T-cell (primary cell): ENCODE measurements at regions not wholly inside any gene's neighbourhood (a gene's known extent, or its start where the extent isn't known, plus 50 kb on each side); places are given as distances from the start of the nearest gene placed in this dataset.

Source experiments
- ATAC-seq, 4 experiments: fragments of 200-7000 bp in 3 of 4; fragments of 150-1000 bp in 1 of 4; cut with Tn5 transposase; replicated peaks in 1 of 4; 1 replicate in 3 of 4; 2 replicates in 1 of 4; pipeline ENCODE4 v1.10.0; 2021; ENCODE audit warnings: moderate library complexity in 3 of 4, mild to moderate bottlenecking in 2 of 4, moderate number of reproducible peaks in 1 of 4
- CTCF ChIA-PET, 2 donors: fragments of 300-600 bp; sonication (Branson Sonifier 250); formaldehyde crosslinking; loops; one replicate each; lab custom pipeline; 2022; ENCODE audit warnings: antibody characterized with exemption in 2 of 2; lab: Charles Lee
- POLR2A ChIA-PET, 2 donors: fragments of 300-600 bp; sonication (Branson Sonifier 250); formaldehyde crosslinking; loops; one replicate each; lab custom pipeline; 2022; ENCODE audit warnings: antibody characterized with exemption in 2 of 2; lab: Charles Lee
- DNase-seq, 35 experiments: peaks; one replicate each; pipeline versions ENCODE4 v3.0.0 to v3.0.0-alpha.2; 2013 to 2023
- H3K27ac ChIP-seq: one replicate; pipeline ENCODE4 v1.5.1; 2013; ENCODE audit warnings: low read length
- H3K27me3 ChIP-seq, 2 experiments: replicated peaks in 1 of 2; 1 replicate in 1 of 2; 2 replicates in 1 of 2; pipeline versions ENCODE4 v1.6.1 to v1.7.0; 2013; ENCODE audit warnings: low read length in 1 of 2, mixed read lengths in 1 of 2; ENCODE audit not compliant: control insufficient read depth in 2 of 2, insufficient read depth in 2 of 2; ENCODE audit errors: extremely low read depth in 1 of 2
- H3K36me3 ChIP-seq, 2 donors: 1 replicate in 1 of 2; 2 replicates in 1 of 2; pipeline versions ENCODE4 v1.6.1 to v1.7.0; 2013; ENCODE audit warnings: low read length in 1 of 2; ENCODE audit not compliant: control insufficient read depth in 2 of 2, insufficient read depth in 1 of 2; ENCODE audit errors: extremely low read depth in 1 of 2
- H3K4me1 ChIP-seq, 2 experiments: 1 replicate in 1 of 2; 2 replicates in 1 of 2; pipeline versions ENCODE4 v1.6.1 to v1.7.0; 2013; ENCODE audit warnings: low read length in 2 of 2, mixed read lengths in 1 of 2; ENCODE audit not compliant: insufficient read depth in 2 of 2, control insufficient read depth in 1 of 2; ENCODE audit errors: extremely low read depth in 1 of 2
- H3K4me3 ChIP-seq, 2 donors: 1 replicate in 1 of 2; 2 replicates in 1 of 2; pipeline versions ENCODE4 v1.5.1 to v1.7.0; 2013; ENCODE audit warnings: mild to moderate bottlenecking in 2 of 2, low read length in 1 of 2, moderate library complexity in 1 of 2; ENCODE audit not compliant: control insufficient read depth in 1 of 2; ENCODE audit errors: extremely low read depth in 1 of 2
- H3K9me3 ChIP-seq: 2 replicates; pipeline ENCODE4 v1.7.0; 2013
- H3K27ac Mint-ChIP-seq, 2 donors: one replicate each; pipeline ENCODE4 v1.8.0; 2020 to 2021; ENCODE audit warnings: mild to moderate bottlenecking in 2 of 2, mixed read lengths in 2 of 2
- H3K27me3 Mint-ChIP-seq, 2 donors: one replicate each; pipeline ENCODE4 v1.8.0; 2021 to 2022; ENCODE audit warnings: mixed read lengths in 2 of 2
- H3K36me3 Mint-ChIP-seq: one replicate; pipeline ENCODE4 v1.8.0; 2021; ENCODE audit warnings: mixed read lengths
- H3K4me1 Mint-ChIP-seq, 3 donors: one replicate each; pipeline ENCODE4 v1.8.0; 2020 to 2022; ENCODE audit warnings: mixed read lengths in 3 of 3, mild to moderate bottlenecking in 1 of 3
- H3K4me3 Mint-ChIP-seq, 3 donors: one replicate each; pipeline ENCODE4 v1.8.0; 2020 to 2022; ENCODE audit warnings: mild to moderate bottlenecking in 3 of 3, mixed read lengths in 3 of 3, moderate library complexity in 3 of 3
- H3K9me3 Mint-ChIP-seq, 3 donors: one replicate each; pipeline ENCODE4 v1.8.0; 2020 to 2022; ENCODE audit warnings: mixed read lengths in 3 of 3
- WGBS: methylation state at CpG from one replicate; pipeline ENCODE4 v1.1.5; 2013; ENCODE audit warnings: missing lambda C conversion rate; ENCODE audit not compliant: insufficient coverage; 5-methylcytosine and 5-hydroxymethylcytosine counted together

DNA sequence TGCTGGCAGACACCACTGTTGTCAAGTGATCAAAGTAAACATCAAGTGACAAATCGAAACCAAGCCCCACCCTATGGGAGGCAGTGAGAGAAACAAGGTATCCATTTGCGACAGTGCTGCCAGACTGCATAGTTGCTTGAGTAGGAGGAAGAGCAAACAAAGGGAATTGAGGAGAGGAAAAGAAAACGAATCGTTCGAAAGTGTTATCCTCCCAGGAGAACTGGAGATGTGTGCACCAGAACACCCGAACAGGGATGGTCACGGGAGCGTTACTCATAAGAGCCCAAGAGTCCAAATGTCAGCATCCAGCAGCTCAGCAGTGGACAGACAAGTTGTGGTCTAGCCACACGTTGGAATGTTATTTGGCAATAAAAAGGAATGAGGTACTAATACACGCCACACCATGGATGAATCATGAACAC, 58.4 kb upstream of the NUP50 start:
- ChIA-PET CTCF (no interaction called here), POLR2A (no interaction called here)
- Mint-ChIP-seq H3K9me3 (no peaks in the 10 kb centered on the region), H3K27me3 (peaks cover 9 to 24% of the 10 kb centered on the region in 2 donors), H3K4me1 (no peaks in the 10 kb centered on the region), H3K4me3 (no peak overlapping the region), H3K36me3 (no peaks in the 10 kb centered on the region), H3K27ac (no peak overlapping the region)
- Histone ChIP-seq H3K4me3 (no peak overlapping the region), H3K36me3 (no peaks in the 10 kb centered on the region), H3K4me1 (peaks cover 0 to 4% of the 10 kb centered on the region in 2 experiments), H3K9me3 (no peaks in the 10 kb centered on the region), H3K27me3 (peaks cover 0 to 34% of the 10 kb centered on the region in 2 experiments), H3K27ac (no peak overlapping the region)
- DNase-seq (no peak), ATAC-seq (no peak)
- WGBS: 67% methylated on average over 4 of the region's 10 CpGs

GRCh38 chr22:45107671-45108070, 56.1 kb upstream of the NUP50 start:
- POLR2A ChIA-PET: no interaction called here
- Mint-ChIP-seq H3K9me3 (peaks cover 0 to 3% (median 0%) of the 10 kb centered on the region in 3 donors), H3K4me1 (no peaks in the 10 kb centered on the region), H3K36me3 (no peaks in the 10 kb centered on the region), H3K27me3 (peaks cover 8 to 13% of the 10 kb centered on the region in 2 donors), H3K4me3 (no peak overlapping the region), H3K27ac (no peak overlapping the region)
- peaks cover 0 to 28% of the 10 kb centered on the region in 2 experiments for H3K27me3 ChIP-seq
- DNase-seq (no peak), ATAC-seq (no peak)
- WGBS: 74% methylated on average over 3 of the region's 6 CpGs
- no peak overlapping the region for H3K4me3 ChIP-seq
- H3K9me3 ChIP-seq: no peaks in the 10 kb centered on the region
- no peak overlapping the region for H3K27ac ChIP-seq
- no peaks in the 10 kb centered on the region for H3K4me1 ChIP-seq
- H3K36me3 ChIP-seq: no peaks in the 10 kb centered on the region
- CTCF ChIA-PET: no interaction called here

GRCh38 chr22:45112136-45112879, 51.4 kb upstream of the NUP50 start:
- ChIA-PET CTCF (no interaction called here), POLR2A (no interaction called here)
- Histone ChIP-seq H3K27me3 (peaks cover 0 to 7% of the 10 kb centered on the region in 2 experiments), H3K4me1 (no peaks in the 10 kb centered on the region), H3K4me3 (no peak overlapping the region), H3K9me3 (no peaks in the 10 kb centered on the region), H3K36me3 (no peaks in the 10 kb centered on the region), H3K27ac (no peak overlapping the region)
- DNase-seq: no peak
- Mint-ChIP-seq H3K36me3 (no peaks in the 10 kb centered on the region), H3K27ac (no peak overlapping the region), H3K9me3 (peaks cover 0 to 3% (median 0%) of the 10 kb centered on the region in 3 donors), H3K4me1 (no peaks in the 10 kb centered on the region), H3K27me3 (peaks cover 8 to 9% of the 10 kb centered on the region in 2 donors), H3K4me3 (no peak overlapping the region)
- no peak for ATAC-seq
- 95% methylated on average over 2 of the region's 5 CpGs for WGBS
